Endothelial cell of umbilical vein (primary cell): ENCODE measurements at regions not wholly inside any gene's neighbourhood (a gene's known extent, or its start where the extent isn't known, plus 50 kb on each side); places are given as distances from the start of the nearest gene placed in this dataset.
A peak's percentile ranks its signal among the peaks of the same experiment; 100 is the strongest.

Source experiments
- BruUV-seq: library from RNA; stranded (reverse); fragments of 400-500 nt; replicated peaks from 2 replicates; lab custom pipeline; 2021; lab: Mats Ljungman, UMichigan
- CTCF ChIA-PET: fragments of 300-600, 350-600 bp; sonication (Branson Sonifier 250); formaldehyde crosslinking; loops from one replicate; lab custom pipeline; 2021; ENCODE audit warnings: antibody characterized with exemption, inconsistent platforms; lab: Charles Lee
- POLR2A ChIA-PET: fragments of 300-600, 350-600 bp; sonication (Branson Sonifier 250); formaldehyde crosslinking; loops from one replicate; lab custom pipeline; 2021; ENCODE audit warnings: antibody characterized with exemption, inconsistent platforms; lab: Charles Lee
- DNase-seq: peaks from one replicate; pipeline ENCODE4 v3.0.0-alpha.2; 2011; ENCODE audit warnings: low read depth, low spot score
- FAIRE-seq: peaks from 2 replicates; lab custom pipeline; 2011; peaks lifted over from hg19 to GRCh38; lab: Jason Lieb, UNC
- H2AFZ ChIP-seq: 2 replicates; pipeline ENCODE4 v1.6.0; 2012; ENCODE audit warnings: low read depth, low read length, control low read depth, inconsistent platforms
- H3K27ac ChIP-seq: 2 replicates; pipeline ENCODE4 v1.5.1; 2011; ENCODE audit warnings: low read depth, mild to moderate bottlenecking, control low read depth, low read length, moderate library complexity; ENCODE audit not compliant: insufficient read depth
- H3K27me3 ChIP-seq, 2 experiments: 2 replicates each; pipeline versions ENCODE4 v1.6.0 to v1.6.1; 2011; ENCODE audit warnings: low read length in 2 of 2, mixed read lengths in 1 of 2; ENCODE audit not compliant: control insufficient read depth in 2 of 2, insufficient read depth in 2 of 2
- H3K36me3 ChIP-seq, 2 experiments: 2 replicates in 1 of 2; 3 replicates in 1 of 2; pipeline ENCODE4 v1.5.1; 2011; ENCODE audit warnings: low read length in 2 of 2, mild to moderate bottlenecking in 1 of 2, moderate library complexity in 1 of 2; ENCODE audit not compliant: control insufficient read depth in 2 of 2, insufficient read depth in 2 of 2; ENCODE audit errors: extremely low read depth in 1 of 2
- H3K4me1 ChIP-seq: 3 replicates; pipeline ENCODE4 v1.5.1; 2011; ENCODE audit warnings: mild to moderate bottlenecking, low read length; ENCODE audit not compliant: control insufficient read depth, insufficient read depth; ENCODE audit errors: extremely low read depth
- H3K4me2 ChIP-seq: 2 replicates; pipeline ENCODE4 v1.6.1; 2011; ENCODE audit warnings: low read length, control low read depth, mixed read lengths; ENCODE audit not compliant: insufficient read depth
- H3K4me3 ChIP-seq, 3 experiments: fragments of 200-600 bp in 1 of 3; sonication (generic), shearing (Covaris generic) in 1 of 3; replicated peaks in 1 of 3; 2 replicates each; pipeline ENCODE4 v1.5.1; 2011 to 2016; ENCODE audit warnings: control low read depth in 3 of 3, low read length in 3 of 3, mild to moderate bottlenecking in 2 of 3, inconsistent platforms in 1 of 3, low read depth in 1 of 3, moderate library complexity in 1 of 3; ENCODE audit not compliant: insufficient read depth in 1 of 3
- H3K79me2 ChIP-seq: 2 replicates; pipeline ENCODE4 v1.6.0; 2012; ENCODE audit warnings: low read length, inconsistent platforms; ENCODE audit not compliant: control insufficient read depth, insufficient read depth
- H3K9ac ChIP-seq: replicated peaks from 2 replicates; pipeline ENCODE3; 2011; ENCODE audit warnings: low read length, control low read depth; ENCODE audit not compliant: insufficient read depth; ENCODE audit errors: extremely low read depth
- H3K9me1 ChIP-seq: replicated peaks from 3 replicates; pipeline ENCODE4 v1.6.0; 2011; ENCODE audit warnings: mild to moderate bottlenecking, low read length; ENCODE audit not compliant: control insufficient read depth, insufficient read depth; ENCODE audit errors: extremely low read depth
- H3K9me3 ChIP-seq: replicated peaks from 2 replicates; pipeline ENCODE4 v1.5.1; 2012; ENCODE audit warnings: low read length, inconsistent platforms; ENCODE audit not compliant: control insufficient read depth, insufficient read depth
- H4K20me1 ChIP-seq: replicated peaks from 2 replicates; pipeline ENCODE3; 2011; ENCODE audit warnings: mild to moderate bottlenecking, low read length; ENCODE audit not compliant: control insufficient read depth, insufficient read depth; ENCODE audit errors: extremely low read depth
- CTCF ChIP-seq, 2 donors: IDR thresholded peaks; 1 replicate in 1 of 2; 2 replicates in 1 of 2; pipeline ENCODE4 v1.5.1; 2011; ENCODE audit warnings: low read length in 2 of 2, mild to moderate bottlenecking in 2 of 2, moderate library complexity in 2 of 2, control low read depth in 1 of 2, inconsistent platforms in 1 of 2, low read depth in 1 of 2; ENCODE audit not compliant: insufficient read depth in 1 of 2; ENCODE audit errors: extremely low read depth in 1 of 2
- JUN ChIP-seq: IDR thresholded peaks from 2 replicates; pipeline ENCODE4 v1.6.1; 2011; ENCODE audit warnings: borderline replicate concordance, low read depth; ENCODE audit not compliant: insufficient read length, insufficient read depth
- POLR2AphosphoS5 ChIP-seq: IDR thresholded peaks from 2 replicates; pipeline ENCODE4 v1.6.1; 2012; ENCODE audit warnings: low read depth, mild to moderate bottlenecking, control low read depth, low read length, moderate library complexity; ENCODE audit not compliant: insufficient read depth
- dilution Hi-C: fragments of 300-500 bp; cut with MboI; formaldehyde crosslinking; loops from one replicate; pipeline ENCODE4 v1.15.0; 2019; ENCODE audit warnings: low sequenced_read_pairs; ENCODE audit not compliant: extremely low pct_ligation_motif_present
- intact Hi-C: fragments of 100-400 bp; cut with micrococcal nuclease; formaldehyde crosslinking; loops from one replicate; pipeline ENCODE4 v1.10.0; 2022

GRCh38 chr10:90650858-90651257 lies 207.0 kb downstream of the HTR7 start:
- Histone ChIP-seq H3K36me3 (no peaks in the 10 kb centered on the region), H3K4me3 (no peak overlapping the region), H4K20me1 (no peaks in the 10 kb centered on the region), H3K9me1 (no peaks in the 10 kb centered on the region), H3K9ac (no peak overlapping the region), H3K79me2 (no peaks in the 10 kb centered on the region), H3K4me2 (no peak overlapping the region), H3K27me3 (no peaks in the 10 kb centered on the region), H3K27ac (no peak overlapping the region), H2AFZ (no peak overlapping the region), H3K4me1 (no peaks in the 10 kb centered on the region), H3K9me3 (no peaks in the 10 kb centered on the region)
- DNase-seq (no peak), FAIRE-seq (no peak)
- intact Hi-C loops = no loop called here
- dilution Hi-C loops = no loop called here
- BruUV-seq = no TSS peak
- POLR2A ChIA-PET = no interaction called here
- CTCF ChIA-PET = interaction anchor here (0.8 to 1.7 kb wide), 4 partner anchors 9 to 502 kb away, joined by 3 to 6 read pairs (median 4); no protein-coding TSS in a partner anchor
- TF ChIP-seq CTCF (IDR thresholded peaks at IDR 0.05; ENCODE audit: extremely low read depth in 1 of 2, insufficient read depth in 1 of 2, low read depth in 1 of 2, low read length in 2 of 2) (no peak), POLR2AphosphoS5 (no peak)

GRCh38 chr10:90652519-90652918 lies 205.3 kb downstream of the HTR7 start:
- intact Hi-C loops (no loop called here), dilution Hi-C loops (no loop called here)
- Histone ChIP-seq H3K27ac (no peak overlapping the region), H3K79me2 (no peaks in the 10 kb centered on the region), H3K36me3 (no peaks in the 10 kb centered on the region), H2AFZ (no peak overlapping the region), H4K20me1 (no peaks in the 10 kb centered on the region), H3K9me3 (no peaks in the 10 kb centered on the region), H3K9ac (no peak overlapping the region), H3K4me1 (no peaks in the 10 kb centered on the region), H3K4me2 (no peak overlapping the region), H3K27me3 (no peaks in the 10 kb centered on the region), H3K4me3 (no peak overlapping the region), H3K9me1 (no peaks in the 10 kb centered on the region)
- CTCF ChIA-PET = interaction anchor here (1.0 to 2.6 kb wide), 2 partner anchors 364 to 504 kb away, joined by 17 read pairs; no protein-coding TSS in a partner anchor
- FAIRE-seq (no peak), DNase-seq (peak; percentile 10)
- POLR2A ChIA-PET = no interaction called here
- TF ChIP-seq JUN (no peak), CTCF (IDR thresholded peaks at IDR 0.05; ENCODE audit: extremely low read depth in 1 of 2, insufficient read depth in 1 of 2, low read depth in 1 of 2, low read length in 2 of 2) (peak in 1 of 2 donors; percentile 19)
- BruUV-seq = no TSS peak
